OCI-LY7 (cell line): ENCODE measurements at regions not wholly inside any gene's neighbourhood (a gene's known extent, or its start where the extent isn't known, plus 50 kb on each side); places are given as distances from the start of the nearest gene placed in this dataset.

ENCODE experiments used
- BruUV-seq: library from RNA; stranded (reverse); fragments of 400-500 nt; replicated peaks from 2 replicates; lab custom pipeline; 2021; lab: Mats Ljungman, UMichigan
- CTCF ChIA-PET: fragments of 300-600 bp; sonication (Branson Sonifier 250); formaldehyde crosslinking; loops from one replicate; lab custom pipeline; 2022; ENCODE audit warnings: antibody characterized with exemption; ENCODE audit not compliant: unreplicated experiment; lab: Charles Lee
- POLR2A ChIA-PET: fragments of 300-600 bp; sonication (Branson Sonifier 250); formaldehyde crosslinking; loops from one replicate; lab custom pipeline; 2022; ENCODE audit warnings: antibody characterized with exemption; lab: Charles Lee
- DNase-seq: peaks from one replicate; pipeline ENCODE4 v3.0.0-alpha.2; 2015; ENCODE audit warnings: low spot score
- H2AFZ ChIP-seq: fragments of 200-600 bp; sonication (generic), shearing (Covaris generic); 2 replicates; pipeline ENCODE4 v1.6.1; 2014; ENCODE audit warnings: mild to moderate bottlenecking, antibody characterized with exemption, low read length, moderate library complexity
- H3K27ac ChIP-seq: fragments of 200-600 bp; sonication (generic); 2 replicates; pipeline ENCODE4 v1.5.1; 2014; ENCODE audit warnings: mixed run types, low read depth, mild to moderate bottlenecking, moderate library complexity, low read length, inconsistent platforms; ENCODE audit not compliant: poor library complexity, severe bottlenecking
- H3K36me3 ChIP-seq: fragments of 200-600 bp; sonication (generic); 2 replicates; pipeline ENCODE4 v1.6.1; 2014; ENCODE audit warnings: mild to moderate bottlenecking, antibody characterized with exemption, low read length, moderate library complexity, mixed read lengths; ENCODE audit not compliant: insufficient read depth
- H3K4me1 ChIP-seq: fragments of 200-600 bp; sonication (generic); 2 replicates; pipeline ENCODE4 v1.5.1; 2014; ENCODE audit warnings: mild to moderate bottlenecking, low read length; ENCODE audit not compliant: insufficient read depth, poor library complexity, severe bottlenecking
- H3K4me2 ChIP-seq: fragments of 200-600 bp; sonication (generic); 2 replicates; pipeline ENCODE4 v1.6.1; 2014; ENCODE audit warnings: mild to moderate bottlenecking, low read length
- H3K4me3 ChIP-seq: fragments of 200-600 bp; sonication (generic); 2 replicates; pipeline ENCODE4 v1.5.1; 2014; ENCODE audit warnings: mild to moderate bottlenecking, low read depth, low read length; ENCODE audit not compliant: poor library complexity, severe bottlenecking
- H3K79me2 ChIP-seq: fragments of 200-600 bp; sonication (generic); 2 replicates; pipeline ENCODE4 v1.6.1; 2016; ENCODE audit warnings: low read depth, mild to moderate bottlenecking, low read length, moderate library complexity, mixed read lengths; ENCODE audit not compliant: insufficient read depth
- H3K9me2 ChIP-seq: fragments of 200-600 bp; sonication (generic); 2 replicates; pipeline ENCODE4 v1.6.1; 2016; ENCODE audit warnings: mild to moderate bottlenecking, low read length, mixed read lengths; ENCODE audit not compliant: insufficient read depth
- H3K9me3 ChIP-seq: fragments of 200-600 bp; sonication (generic); 2 replicates; pipeline ENCODE4 v1.6.1; 2014; ENCODE audit warnings: mild to moderate bottlenecking, mixed run types, low read length, mixed read lengths
- H4K20me1 ChIP-seq: fragments of 200-600 bp; sonication (generic); 2 replicates; pipeline ENCODE4 v1.6.1; 2014; ENCODE audit warnings: mild to moderate bottlenecking, antibody characterized with exemption, low read length, moderate library complexity, mixed read lengths; ENCODE audit not compliant: insufficient read depth
- EZH2phosphoT487 ChIP-seq: fragments of 200-600 bp; sonication (generic); IDR thresholded peaks from 2 replicates; pipeline ENCODE4 v1.6.1; 2018; ENCODE audit warnings: low read depth, borderline replicate concordance, mild to moderate bottlenecking, mixed run types, antibody characterized with exemption, low read length, moderate library complexity, mixed read lengths
- intact Hi-C: fragments of 100-400 bp; cut with micrococcal nuclease; formaldehyde crosslinking; loops from one replicate; pipeline ENCODE4 v1.10.0; 2022; ENCODE audit not compliant: unreplicated experiment
- TF ChIP-seq, protein P1 (sequence below): fragments of 200-600 bp; sonication (generic); conservative IDR thresholded peaks from 2 replicates; pipeline ENCODE4 v1.5.1; 2014; ENCODE audit warnings: mild to moderate bottlenecking, antibody characterized with exemption, low read length, moderate library complexity, mixed read lengths

DNA sequence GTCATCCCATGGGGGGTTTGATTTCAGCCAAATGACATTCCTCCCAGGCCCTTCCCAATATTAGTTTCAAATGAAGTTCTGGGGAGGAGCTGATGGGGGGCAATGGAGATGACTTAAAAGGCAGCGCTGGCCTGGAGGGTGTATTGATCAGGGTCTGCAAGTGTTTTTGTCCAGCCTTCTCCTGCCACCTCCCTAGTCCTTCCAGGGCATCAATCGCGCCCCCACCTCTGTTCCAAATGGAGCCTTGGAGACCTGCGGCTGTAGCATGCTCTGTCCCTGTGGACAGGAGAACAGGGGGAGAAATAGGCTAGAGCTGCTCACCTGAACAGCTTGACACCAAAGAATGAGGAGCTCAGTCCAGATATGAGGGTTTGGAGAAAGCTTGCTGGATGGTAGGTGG lies 386.8 kb upstream of the PODXL start:
- Histone ChIP-seq H3K79me2 (no peaks in the 10 kb centered on the region), H3K4me2 (no peak overlapping the region), H3K36me3 (no peaks in the 10 kb centered on the region), H3K27ac (no peak overlapping the region), H3K9me3 (no peaks in the 10 kb centered on the region), H4K20me1 (no peaks in the 10 kb centered on the region), H3K4me1 (no peaks in the 10 kb centered on the region), H3K9me2 (no peaks in the 10 kb centered on the region), H2AFZ (no peak overlapping the region), H3K4me3 (no peak overlapping the region)
- intact Hi-C loops, result no loop called here
- POLR2A ChIA-PET, result no interaction called here
- CTCF ChIA-PET, result no interaction called here
- no TSS peak for BruUV-seq
- TF ChIP-seq, protein P1, sequence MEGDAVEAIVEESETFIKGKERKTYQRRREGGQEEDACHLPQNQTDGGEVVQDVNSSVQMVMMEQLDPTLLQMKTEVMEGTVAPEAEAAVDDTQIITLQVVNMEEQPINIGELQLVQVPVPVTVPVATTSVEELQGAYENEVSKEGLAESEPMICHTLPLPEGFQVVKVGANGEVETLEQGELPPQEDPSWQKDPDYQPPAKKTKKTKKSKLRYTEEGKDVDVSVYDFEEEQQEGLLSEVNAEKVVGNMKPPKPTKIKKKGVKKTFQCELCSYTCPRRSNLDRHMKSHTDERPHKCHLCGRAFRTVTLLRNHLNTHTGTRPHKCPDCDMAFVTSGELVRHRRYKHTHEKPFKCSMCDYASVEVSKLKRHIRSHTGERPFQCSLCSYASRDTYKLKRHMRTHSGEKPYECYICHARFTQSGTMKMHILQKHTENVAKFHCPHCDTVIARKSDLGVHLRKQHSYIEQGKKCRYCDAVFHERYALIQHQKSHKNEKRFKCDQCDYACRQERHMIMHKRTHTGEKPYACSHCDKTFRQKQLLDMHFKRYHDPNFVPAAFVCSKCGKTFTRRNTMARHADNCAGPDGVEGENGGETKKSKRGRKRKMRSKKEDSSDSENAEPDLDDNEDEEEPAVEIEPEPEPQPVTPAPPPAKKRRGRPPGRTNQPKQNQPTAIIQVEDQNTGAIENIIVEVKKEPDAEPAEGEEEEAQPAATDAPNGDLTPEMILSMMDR, result no peak
- TF ChIP-seq EZH2phosphoT487, result no peak
- no peak for DNase-seq

DNA sequence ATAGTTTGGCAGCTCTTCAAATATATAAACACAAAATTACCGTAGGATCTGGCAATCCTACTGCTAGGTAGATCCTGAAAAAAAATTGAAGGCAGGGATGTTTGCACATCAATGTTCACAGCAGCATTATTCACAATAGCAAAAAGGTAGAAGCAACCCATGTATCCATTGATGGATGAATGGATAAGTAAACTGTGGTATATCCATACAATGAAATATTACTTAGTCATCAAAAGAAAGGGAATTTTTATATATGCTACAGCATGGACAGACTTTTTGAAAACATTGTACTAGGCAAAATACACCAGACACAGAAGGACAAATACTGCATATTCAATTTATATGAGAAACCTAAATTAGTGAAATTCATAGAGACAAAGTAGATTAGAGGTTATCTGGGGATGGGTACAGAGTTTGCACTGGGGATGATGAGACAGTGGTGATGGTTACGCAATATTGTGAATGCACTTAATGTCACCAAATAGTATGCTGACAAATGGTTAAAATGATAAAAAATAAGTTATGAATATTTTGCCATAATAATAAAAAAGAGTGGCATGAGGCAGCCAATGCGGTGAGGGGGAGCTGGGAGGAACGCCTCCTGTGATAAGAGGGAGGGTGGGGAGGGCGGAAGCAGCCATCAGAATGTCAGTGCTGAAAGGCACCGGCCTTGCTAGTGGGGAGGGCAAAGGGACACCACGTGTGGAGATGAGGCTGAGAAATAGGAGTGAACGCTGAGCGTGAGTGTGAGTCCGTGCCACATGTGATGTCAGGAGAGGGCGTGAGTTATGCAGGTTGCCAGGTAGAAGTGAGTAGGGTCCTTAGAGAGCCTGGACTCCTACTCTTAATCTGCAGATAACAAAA lies 386.1 kb upstream of the PODXL start:
- CTCF ChIA-PET, result no interaction called here
- no peak for DNase-seq
- H2AFZ ChIP-seq, result no peak overlapping the region
- intact Hi-C loops, result no loop called here
- POLR2A ChIA-PET, result interaction anchor here (0.7 kb wide), 1 partner anchor 1703 kb away, joined by 3 read pairs; no protein-coding TSS in a partner anchor
- no peaks in the 10 kb centered on the region for H3K9me3 ChIP-seq
- H3K9me2 ChIP-seq, result no peaks in the 10 kb centered on the region
- no peak overlapping the region for H3K4me3 ChIP-seq
- no peaks in the 10 kb centered on the region for H3K4me1 ChIP-seq
- H3K27ac ChIP-seq, result no peak overlapping the region
- no TSS peak for BruUV-seq
- no peak for TF ChIP-seq EZH2phosphoT487
- TF ChIP-seq, protein P1, result no peak
- H3K79me2 ChIP-seq, result no peaks in the 10 kb centered on the region
- no peaks in the 10 kb centered on the region for H4K20me1 ChIP-seq
- H3K36me3 ChIP-seq, result no peaks in the 10 kb centered on the region
- no peak overlapping the region for H3K4me2 ChIP-seq

DNA sequence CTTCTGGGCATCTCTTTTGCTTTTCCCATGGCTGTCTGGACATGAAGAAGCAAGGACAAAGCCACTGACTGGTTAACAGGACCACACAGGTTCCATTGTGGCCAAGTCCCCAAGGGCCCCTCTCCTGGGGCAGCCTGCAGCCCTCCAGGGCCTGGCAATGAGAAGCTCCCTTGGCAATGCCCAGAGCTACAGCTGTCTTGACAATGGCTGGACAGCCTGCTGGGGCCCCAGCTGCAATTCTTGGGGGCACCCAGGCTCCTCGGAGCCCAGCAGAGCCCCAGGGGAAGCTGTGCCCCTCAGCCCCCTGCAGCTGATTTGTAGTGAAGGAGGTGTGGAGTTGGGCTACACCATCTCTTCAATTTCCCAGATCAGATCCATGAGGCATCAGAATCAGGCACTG lies 384.9 kb upstream of the PODXL start:
- H4K20me1 ChIP-seq, result no peaks in the 10 kb centered on the region
- no peaks in the 10 kb centered on the region for H3K79me2 ChIP-seq
- H2AFZ ChIP-seq, result no peak overlapping the region
- no peaks in the 10 kb centered on the region for H3K9me2 ChIP-seq
- ChIA-PET POLR2A (no interaction called here), CTCF (no interaction called here)
- no peak overlapping the region for H3K4me2 ChIP-seq
- TF ChIP-seq, protein P1, result no peak
- TF ChIP-seq EZH2phosphoT487, result no peak
- intact Hi-C loops, result no loop called here
- DNase-seq, result no peak
- no peak overlapping the region for H3K27ac ChIP-seq
- no peaks in the 10 kb centered on the region for H3K4me1 ChIP-seq
- no peaks in the 10 kb centered on the region for H3K36me3 ChIP-seq
- no peaks in the 10 kb centered on the region for H3K9me3 ChIP-seq
- no TSS peak for BruUV-seq
- no peak overlapping the region for H3K4me3 ChIP-seq
